ENCODE measurements at regions not wholly inside any gene's neighbourhood (a gene's known extent, or its start where the extent isn't known, plus 50 kb on each side); places are given as distances from the start of the nearest gene placed in this dataset.

GRCh38 chr10:126783806-126784557, 113.5 kb upstream of the C10orf90 start:
- no peak for DNase-seq (ENCODE audit: low read depth)

GRCh38 chr10:126787201-126787600, 116.7 kb upstream of the C10orf90 start:
- no peak for DNase-seq (ENCODE audit: low read depth)

- DNase-seq (ENCODE audit: low read depth), result no peak
These were observed 109.9 kb upstream of the DOCK1 start for GRCh38 chr10:126795318-126795717.

- DNase-seq (ENCODE audit: low read depth), result no peak
These were observed 106.6 kb upstream of the DOCK1 start for GRCh38 chr10:126798649-126799048.

- peak; percentile 4 for DNase-seq (ENCODE audit: low read depth)
These were observed 101.8 kb upstream of the DOCK1 start for GRCh38 chr10:126803394-126803793.

- DNase-seq (ENCODE audit: low read depth), result no peak
These were observed 100.8 kb upstream of the DOCK1 start for GRCh38 chr10:126804396-126804795.

GRCh38 chr10:126806498-126806897, 98.7 kb upstream of the DOCK1 start:
- no peak for DNase-seq (ENCODE audit: low read depth)

- no peak for DNase-seq (ENCODE audit: low read depth)
These were observed 98.1 kb upstream of the DOCK1 start for GRCh38 chr10:126806991-126807702.

- no peak for DNase-seq (ENCODE audit: low read depth)
These were observed 97.1 kb upstream of the DOCK1 start for GRCh38 chr10:126808103-126808502.

- no peak for DNase-seq (ENCODE audit: low read depth)
These were observed 91.8 kb upstream of the DOCK1 start for GRCh38 chr10:126813432-126813831.

GRCh38 chr10:126833542-126833941, 71.7 kb upstream of the DOCK1 start:
- DNase-seq (ENCODE audit: low read depth), result peak; percentile 18

GRCh38 chr10:126836009-126836408, 69.2 kb upstream of the DOCK1 start:
- no peak for DNase-seq (ENCODE audit: low read depth)

- DNase-seq (ENCODE audit: low read depth), result no peak
These were observed 66.9 kb upstream of the DOCK1 start for GRCh38 chr10:126838316-126838715.

- DNase-seq (ENCODE audit: low read depth), result no peak
These were observed 66.0 kb upstream of the DOCK1 start for GRCh38 chr10:126839094-126839761.

- no peak for DNase-seq (ENCODE audit: low read depth)
These were observed 64.6 kb upstream of the DOCK1 start for GRCh38 chr10:126840576-126841135.

- no peak for DNase-seq (ENCODE audit: low read depth)
These were observed 63.8 kb upstream of the DOCK1 start for GRCh38 chr10:126841341-126841895.

- DNase-seq (ENCODE audit: low read depth), result no peak
These were observed 62.9 kb upstream of the DOCK1 start for GRCh38 chr10:126842356-126842755.

- no peak for DNase-seq (ENCODE audit: low read depth)
These were observed 62.4 kb upstream of the DOCK1 start for GRCh38 chr10:126842836-126843235.

- DNase-seq (ENCODE audit: low read depth), result no peak
These were observed 61.8 kb upstream of the DOCK1 start for GRCh38 chr10:126843299-126843934.

- peak; percentile 69 for DNase-seq (ENCODE audit: low read depth)
These were observed 60.8 kb upstream of the DOCK1 start for GRCh38 chr10:126844406-126844805.

- DNase-seq (ENCODE audit: low read depth), result no peak
These were observed 58.8 kb upstream of the DOCK1 start for GRCh38 chr10:126846469-126846868.

Data from HT1080 (cell line).